UCSD-AML1 (cell line): ENCODE measurements at regions not wholly inside any gene's neighbourhood (a gene's known extent, or its start where the extent isn't known, plus 50 kb on each side); places are given as distances from the start of the nearest gene placed in this dataset.

Experiments used
- DNase-seq: peaks from one replicate; lab custom pipeline; 2025; ENCODE audit not compliant: unreplicated experiment; lab: John Stamatoyannopoulos, UW

DNA sequence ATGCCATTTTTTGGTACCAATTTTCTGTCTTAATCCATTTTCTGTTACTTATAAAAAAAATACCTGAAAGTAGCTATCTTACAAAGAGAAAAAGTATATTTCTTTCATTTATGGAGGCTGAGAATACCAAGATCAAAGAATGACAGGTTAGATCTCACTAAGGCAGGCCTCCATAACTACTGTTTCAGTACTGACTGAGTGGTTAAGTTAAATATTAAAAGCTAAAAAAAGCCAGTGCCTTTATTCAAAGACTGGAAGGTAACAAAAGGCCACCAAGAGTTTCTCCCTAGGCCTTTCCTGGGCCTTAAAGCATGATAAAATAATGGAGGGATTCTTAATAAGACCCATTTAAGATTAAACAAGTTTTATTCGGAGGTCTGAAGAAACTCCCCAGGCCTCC lies 687.7 kb upstream of the ADGRL4 start:
- DNase-seq, result no peak

DNA sequence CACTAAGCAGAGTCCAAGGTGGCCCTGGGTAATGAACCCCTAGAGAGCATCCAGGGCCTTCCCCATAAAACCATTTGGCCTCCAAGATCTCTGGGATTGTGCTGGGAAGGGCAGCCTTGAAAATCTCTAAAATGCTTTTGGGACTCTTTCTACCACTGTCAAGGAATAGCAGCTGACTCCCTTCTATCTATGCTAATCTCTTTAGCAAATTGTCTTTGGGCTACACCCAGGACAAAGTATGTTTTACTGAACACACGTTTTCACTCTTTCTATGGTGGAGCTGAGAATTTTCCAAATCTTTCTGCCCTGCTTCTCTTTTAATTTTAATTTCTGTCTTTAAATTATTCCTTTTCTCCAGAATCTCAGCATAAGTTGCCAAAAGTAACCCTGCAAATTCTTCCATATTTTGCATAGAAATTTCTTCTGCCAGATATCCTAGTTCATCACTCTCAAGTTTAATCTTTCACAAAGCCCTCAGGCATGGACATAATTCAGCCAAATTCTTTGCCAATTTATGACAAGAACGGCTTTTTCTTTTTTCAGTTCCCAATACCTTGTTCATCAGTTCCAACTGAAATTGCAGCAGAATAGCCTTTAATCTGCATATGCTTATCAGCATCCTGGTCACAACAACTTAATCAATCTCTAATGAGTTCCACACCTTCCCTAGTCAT lies 687.0 kb upstream of the ADGRL4 start:
- no peak for DNase-seq

DNA sequence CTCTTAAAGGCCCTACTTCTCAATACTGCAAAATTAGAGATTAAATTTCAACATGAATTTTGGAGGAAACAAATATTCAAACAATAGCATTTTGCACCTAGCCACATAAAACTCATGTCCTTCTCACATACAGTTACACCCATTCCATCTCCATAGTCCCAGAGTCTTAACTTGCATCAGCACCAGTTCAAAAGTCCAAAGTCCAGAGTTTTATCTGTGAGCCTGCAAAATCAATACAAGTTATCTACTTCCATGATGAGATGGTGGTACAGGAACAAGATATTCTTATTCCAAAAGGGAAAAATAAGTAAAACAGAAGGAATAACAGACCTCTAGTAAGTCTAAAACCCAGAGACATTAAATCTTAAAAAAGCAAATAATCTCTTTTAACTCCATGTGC lies 686.0 kb upstream of the ADGRL4 start:
- DNase-seq, result no peak

DNA sequence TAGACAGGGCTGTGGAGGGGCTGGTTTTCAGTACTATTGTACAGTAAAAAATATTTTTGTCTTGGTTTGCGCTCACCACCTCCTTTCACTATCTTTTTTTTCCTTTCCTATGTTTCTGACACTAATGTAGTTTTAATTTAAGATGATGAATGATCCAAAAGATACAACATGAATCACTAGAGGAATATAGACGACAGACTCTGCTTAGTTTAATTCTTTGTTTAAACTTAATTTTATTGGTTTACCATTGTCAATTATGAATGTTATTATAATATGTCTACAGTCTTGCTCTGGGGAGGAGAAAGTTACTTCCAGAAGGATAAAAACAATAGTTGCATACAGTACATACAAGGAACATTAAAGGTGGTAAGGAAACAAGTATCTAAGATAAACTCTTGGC lies 682.4 kb upstream of the ADGRL4 start:
- DNase-seq, result no peak

DNA sequence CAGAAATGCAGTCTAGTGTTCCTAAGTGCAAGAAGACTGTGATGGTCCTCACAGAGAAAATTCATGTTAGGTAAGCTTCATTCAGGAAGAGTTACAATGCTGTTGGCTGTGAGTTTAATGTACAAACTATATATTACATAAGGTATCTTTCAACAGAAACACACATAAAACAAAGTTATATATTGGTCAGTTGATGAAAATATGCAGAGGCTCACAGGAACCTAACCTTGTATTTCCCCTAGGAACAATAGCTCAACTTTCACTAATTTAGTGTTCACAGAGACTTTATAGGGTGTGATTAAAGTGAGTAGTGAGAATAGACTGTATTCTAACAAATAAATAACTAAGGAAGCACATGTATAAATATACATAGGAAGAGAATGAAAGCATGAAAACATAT lies 676.9 kb upstream of the ADGRL4 start:
- no peak for DNase-seq

DNA sequence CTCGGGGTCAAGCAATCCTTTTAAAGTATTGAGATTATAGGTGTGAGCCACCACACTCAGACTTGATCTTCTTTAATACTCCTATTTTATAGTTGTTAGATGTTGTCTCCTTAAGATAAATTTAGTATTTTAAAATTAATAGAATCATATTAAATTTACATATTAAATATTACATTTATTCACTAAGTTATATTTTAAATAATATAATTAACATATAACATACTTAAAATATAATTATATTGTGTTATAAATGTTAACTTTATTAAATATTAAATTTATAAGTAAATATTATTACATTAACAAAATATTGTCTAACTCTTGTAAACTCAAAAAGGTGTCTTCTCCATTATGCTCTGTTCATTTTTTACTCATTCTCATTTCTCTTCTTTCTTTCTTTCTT lies 675.9 kb upstream of the ADGRL4 start:
- no peak for DNase-seq

DNA sequence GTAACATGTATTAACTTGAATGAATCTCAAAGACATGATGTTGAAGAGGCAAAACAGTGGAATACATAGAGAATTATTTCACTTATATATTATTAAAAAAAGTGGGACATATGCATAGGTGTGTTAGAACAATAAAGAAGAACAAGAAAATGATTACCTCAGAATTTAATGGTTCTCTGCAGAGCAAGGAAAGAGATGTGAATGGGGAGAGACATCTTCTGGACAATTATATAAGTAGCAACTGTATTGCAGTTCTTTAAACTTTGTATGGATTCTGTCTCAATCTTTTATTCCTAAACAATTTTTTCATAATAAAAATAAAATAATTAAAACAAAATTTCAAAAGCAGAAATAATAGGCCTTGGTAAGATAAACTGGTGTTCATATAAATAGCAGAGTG lies 674.9 kb upstream of the ADGRL4 start:
- DNase-seq, result no peak

DNA sequence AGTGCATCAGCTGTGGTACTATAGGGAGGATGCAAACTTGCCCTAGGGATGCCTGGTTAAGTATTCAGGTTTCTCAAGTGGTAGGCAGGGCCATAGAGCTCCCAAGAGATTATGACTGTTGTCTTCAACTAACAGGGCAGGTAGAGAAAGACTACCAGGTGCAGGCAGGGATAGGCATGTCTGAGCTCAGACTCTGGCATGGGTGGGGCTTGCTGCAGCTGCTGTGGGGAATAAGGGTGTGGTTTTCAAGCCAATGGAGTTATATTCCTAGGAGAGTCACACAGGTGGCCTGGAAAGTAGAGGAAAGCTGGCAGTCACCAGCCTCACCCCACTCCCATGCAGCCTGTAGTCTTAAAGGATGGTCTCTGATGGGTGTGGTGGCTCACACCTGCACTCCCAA lies 673.4 kb upstream of the ADGRL4 start:
- no peak for DNase-seq

DNA sequence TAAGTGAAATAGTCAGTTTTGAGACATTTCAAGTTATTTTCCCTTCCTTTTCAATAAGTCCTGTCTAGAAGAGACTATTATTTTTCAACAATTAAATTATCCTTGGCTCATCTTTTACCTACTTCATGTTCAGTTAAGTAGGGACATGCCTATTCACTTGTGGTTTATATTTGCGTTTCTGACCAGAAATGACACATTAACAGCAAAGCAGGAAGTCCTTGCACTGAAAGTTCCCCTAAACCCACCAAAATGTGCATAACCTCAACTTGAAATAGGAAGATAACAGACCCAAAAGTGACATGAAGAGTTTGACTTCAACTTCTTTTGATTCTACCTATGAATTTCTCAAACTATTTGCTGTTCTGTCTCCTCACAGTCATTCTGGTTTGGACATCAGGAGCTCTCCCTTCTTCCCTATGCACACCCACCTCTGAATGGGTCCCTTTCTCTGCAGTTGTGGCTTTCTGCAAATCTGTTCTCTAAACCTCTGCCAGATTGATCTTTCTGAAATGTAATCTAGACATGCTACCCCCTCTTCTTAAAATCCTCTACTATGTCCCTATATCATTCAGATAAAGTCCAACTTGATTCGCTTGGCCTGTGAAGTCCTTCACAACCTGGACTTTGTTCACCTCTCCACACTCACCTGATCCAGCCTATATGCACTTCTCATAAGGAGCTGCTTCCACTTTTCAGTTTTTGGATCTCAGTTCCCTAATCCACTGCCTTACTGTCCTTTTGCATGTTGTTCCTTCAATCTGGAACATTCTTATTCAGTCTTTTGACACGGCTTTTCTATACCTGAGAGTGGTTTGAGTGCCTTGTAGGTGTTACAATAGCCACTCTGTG lies 661.5 kb upstream of the ADGRL4 start:
- DNase-seq, result no peak

DNA sequence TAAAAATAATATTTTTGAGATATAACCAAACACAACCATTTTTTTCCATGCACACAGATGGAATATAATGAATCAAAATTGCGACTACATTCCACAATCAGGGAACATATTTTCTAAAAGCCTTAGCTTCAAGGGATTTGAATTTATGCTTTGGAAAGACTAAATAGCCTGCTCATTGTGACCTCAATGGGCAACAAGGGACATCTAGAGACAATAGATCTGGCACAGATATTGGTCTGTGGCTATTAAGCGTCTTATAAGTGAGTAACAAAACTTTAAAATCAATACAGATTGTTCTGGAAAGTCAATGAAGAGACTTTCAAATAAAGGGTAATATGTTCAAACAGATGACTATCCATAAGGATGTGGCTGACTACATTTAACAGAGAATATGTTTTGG lies 660.6 kb upstream of the ADGRL4 start:
- no peak for DNase-seq

DNA sequence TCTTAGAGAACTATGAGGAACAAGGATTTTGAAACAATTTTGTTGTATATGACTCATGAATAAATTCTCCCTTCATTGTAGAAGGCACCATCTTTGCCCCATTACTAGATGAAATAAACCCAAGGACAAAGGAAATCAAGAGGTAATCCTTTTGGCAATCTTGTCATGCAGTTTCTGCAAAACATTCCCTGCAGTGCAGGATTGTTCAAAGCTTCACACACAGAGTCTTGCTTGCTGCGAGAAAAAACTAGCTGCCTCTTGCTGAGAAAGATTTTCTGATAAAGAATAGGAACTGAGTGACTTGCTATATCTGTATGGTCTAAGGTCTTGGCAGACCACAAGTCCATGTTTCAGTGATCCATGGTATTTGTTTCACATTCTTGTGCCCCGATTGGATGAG lies 657.4 kb upstream of the ADGRL4 start:
- DNase-seq, result no peak

DNA sequence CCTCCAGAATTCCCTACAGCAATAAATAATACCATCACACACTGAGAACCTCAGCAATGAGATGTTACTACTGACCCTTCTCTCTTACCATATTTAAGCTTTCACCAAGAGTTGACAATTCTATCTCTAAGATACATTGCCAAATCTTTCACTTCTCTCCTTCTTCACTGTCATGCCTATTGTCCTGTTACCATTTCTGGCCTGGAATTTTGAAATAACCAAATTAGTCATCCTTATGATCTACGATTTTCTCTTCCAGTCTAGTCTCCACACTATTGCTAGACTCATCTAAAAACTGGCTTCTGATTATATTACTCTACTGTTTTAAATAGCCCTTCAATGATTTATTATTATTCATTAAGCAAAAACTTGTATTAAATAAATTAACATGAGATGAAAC lies 656.1 kb upstream of the ADGRL4 start:
- DNase-seq, result no peak

DNA sequence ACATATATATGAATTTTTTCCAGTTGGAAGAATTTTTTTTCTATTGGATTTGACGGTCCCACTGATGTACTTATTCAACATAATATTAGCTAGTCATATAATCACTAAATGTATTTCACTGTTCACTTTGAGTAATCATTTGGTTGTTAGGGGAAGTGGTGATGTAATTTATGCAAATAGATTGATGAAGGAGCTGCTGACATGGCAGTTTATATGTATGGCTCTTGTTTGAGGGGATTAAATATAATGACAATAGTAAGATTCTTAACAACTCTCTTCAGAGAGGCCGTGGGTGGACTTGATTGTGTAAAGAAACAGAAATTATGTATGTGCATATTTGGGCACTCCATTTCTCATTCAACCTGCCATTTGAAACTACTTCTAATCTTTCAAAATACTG lies 653.6 kb upstream of the ADGRL4 start:
- no peak for DNase-seq

DNA sequence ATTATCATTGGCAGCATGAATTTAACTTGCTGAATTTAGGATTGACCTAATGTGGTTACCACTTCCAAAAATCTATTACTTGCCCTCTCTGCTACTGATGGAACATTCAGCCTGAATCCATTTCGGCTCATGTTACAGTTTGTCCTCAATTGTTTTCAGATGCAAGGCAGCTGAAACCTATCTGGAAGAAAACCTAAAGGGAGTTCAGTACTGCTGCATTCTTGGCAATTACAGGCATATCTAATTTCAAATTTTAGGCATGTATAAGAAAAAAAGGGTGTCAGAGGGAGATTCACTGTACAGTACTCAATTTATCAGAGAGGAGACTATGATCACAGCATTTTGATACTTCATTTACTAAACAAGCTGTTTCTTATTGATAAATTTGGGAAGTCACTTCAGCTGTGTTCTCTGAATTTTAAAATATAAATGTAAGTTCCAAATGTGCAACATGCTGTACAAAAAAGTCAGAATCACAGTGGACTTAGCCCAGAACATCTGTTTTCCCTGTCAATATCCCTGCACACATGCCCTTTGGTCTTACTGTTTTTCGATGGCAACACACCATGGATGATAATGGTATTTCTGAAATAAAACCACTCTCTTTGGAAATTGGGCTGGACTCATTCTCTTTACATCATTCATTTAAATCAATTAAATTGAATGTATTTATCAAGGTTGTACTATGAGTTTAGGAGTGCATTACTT lies 651.6 kb upstream of the ADGRL4 start:
- no peak for DNase-seq

DNA sequence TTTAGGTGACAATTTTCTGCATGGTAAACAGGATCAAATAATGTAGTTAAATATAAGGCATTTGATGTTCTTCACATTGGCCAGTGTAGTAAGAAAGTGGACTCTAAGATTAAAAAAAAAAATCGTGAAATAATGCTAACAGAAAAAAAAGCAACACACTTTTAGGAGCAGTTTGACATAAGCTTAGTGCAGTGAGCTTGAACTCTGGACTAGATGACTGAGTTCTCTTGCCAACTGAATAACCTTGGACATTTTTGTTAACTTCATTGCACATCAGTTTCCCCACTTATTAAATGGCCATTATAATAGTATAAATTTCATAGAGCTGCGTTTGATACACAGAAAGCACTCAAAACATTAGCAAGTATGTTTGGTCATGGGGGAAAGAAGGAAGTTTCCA lies 649.3 kb upstream of the ADGRL4 start:
- no peak for DNase-seq

DNA sequence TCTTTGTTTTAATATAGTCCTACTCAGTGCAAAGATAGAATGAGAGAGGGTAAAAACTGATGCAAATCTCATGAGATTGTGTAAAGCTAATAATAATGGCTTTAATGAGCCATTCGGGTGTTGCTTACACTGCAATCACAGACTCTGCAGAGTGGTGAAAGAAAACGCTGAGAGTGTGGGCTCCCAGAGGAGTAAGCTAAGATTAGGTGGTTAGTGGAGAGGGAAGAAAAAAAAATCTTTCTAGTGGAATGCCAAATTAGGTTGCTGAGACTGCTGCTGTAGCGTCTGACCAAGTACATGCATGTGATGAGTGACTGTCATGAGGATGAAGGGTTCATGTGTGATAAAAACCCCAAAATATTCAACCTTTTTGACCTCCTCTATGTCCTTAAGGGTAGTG lies 645.9 kb upstream of the ADGRL4 start:
- DNase-seq, result no peak

DNA sequence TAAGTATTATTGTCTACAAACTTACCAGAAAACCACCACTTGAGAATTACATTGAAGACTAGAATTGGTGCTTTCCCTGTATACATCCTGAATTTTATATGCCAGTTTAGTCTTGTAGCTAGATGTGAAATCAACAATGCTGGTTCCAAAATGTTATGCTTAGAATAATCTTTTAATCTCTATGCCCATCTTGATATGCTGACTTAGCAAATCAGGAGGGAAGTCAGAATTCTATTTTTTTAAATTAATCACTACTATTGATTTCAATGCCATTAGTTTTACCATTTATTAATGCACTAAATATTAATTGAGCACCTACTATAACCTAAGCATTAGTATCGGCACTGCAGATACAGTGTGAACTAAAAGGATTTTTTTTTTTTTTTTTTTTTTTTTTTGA lies 641.6 kb upstream of the ADGRL4 start:
- no peak for DNase-seq

DNA sequence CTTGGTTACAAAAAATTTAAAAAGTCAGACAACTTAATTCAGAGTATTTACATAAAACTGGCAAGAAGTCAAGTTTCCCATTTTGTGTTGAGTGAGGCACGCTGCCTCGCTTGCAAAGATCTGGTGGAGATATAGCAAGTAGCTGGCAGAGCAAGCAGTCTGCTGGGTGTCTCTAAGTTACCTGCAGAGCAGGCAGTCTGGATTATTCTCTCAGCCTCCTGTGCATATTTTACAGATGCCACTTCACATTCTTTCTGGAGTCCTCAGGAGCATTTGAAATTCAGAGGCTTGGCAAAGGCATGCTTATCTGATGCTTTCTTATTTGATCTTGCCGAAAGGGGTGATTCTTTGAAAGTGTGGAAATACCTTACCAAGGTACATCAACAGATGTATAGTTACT lies 640.4 kb upstream of the ADGRL4 start:
- DNase-seq, result no peak

DNA sequence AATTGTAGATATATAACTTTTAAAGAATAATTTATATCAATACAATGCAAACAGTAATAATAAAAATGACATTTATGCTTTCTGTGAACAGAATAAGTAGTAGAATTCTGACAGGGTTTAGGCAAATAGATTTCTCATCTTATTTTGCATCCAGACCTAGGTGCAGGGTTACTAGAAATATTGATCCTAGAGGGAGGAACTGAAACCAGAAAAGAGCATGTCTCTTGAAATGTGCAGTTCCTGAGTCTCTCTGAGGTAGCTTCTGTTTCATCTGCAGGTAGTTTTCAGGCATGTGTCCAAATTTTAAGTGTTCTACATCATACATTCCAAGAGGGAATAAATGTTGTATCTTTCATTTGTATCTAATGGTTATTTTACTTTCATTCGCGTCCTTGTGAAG lies 631.9 kb upstream of the ADGRL4 start:
- DNase-seq, result no peak

DNA sequence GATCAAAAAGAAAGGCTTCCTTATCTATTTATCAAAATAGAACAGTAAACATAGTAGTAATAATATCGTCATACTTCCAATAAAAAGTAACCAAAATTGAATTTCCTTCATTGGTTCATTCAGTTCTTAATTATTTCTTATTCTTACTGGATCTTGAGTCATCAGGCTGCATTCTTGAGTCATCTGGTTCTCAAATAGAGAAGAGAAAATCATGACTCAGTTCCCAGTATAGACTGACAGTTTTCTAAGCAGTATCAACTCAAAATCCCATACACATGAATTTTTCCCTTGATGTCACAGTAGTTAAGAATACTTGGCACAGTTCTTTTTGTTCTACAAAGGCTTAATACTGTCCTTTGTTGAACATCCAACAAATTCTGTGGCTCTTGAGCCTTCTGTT lies 626.9 kb upstream of the ADGRL4 start:
- DNase-seq, result no peak

DNA sequence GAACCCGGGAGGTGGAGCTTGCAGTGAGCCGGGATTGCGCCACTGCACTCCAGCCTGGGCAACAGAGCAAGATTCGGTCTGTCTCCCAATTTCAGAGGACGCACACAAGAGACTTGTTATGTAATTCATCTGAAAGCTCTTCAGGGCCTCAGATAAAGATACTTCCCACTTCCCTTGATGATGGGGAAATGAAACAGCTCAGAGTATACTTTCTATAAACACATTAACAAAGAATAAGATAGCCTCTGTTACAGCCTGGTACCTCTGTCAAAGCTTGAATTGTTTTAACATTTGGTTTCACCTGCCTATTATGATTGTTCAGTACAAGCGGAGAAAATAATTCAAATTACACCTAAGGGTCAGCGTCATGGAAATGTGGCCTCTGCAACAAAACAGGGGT lies 622.9 kb upstream of the ADGRL4 start:
- no peak for DNase-seq

DNA sequence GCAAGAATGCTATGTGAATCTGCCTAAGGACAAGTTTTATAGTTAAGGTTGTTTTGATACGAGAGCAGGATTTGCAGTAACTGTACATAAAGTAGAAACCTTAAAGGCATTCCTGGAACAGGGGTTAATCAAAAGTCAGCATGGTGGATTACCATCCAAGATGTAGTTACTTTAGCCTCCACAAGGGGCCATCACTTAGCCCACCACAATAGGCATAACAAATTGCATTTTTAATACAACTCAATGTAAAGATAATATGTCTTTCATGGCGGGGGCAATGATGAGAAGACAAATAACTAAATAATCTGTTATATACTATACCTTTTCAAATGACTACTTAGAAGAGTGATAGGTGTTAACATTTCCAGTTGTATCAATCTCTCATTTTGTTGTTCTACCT lies 611.2 kb upstream of the ADGRL4 start:
- no peak for DNase-seq
